ENCODE measurements at regions not wholly inside any gene's neighbourhood (a gene's known extent, or its start where the extent isn't known, plus 50 kb on each side); places are given as distances from the start of the nearest gene placed in this dataset.

DNA sequence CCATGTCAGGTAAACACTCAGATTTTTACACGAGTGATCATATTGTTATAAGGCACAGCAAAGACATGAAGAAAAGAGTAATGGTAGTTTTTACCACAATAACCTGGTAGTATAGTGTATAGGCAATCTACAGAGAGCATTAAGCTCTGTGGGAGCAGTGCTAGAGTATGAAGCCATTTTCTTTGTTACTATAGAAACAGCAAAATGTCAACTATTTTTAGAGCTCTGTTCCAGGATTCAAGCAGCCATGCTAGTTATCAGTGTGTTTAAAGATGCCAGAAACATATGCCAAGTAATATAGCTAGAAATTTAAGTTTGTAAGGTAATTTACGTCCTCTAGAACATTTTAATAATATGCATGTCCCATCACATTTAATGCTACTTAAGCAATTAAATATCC, 77.6 kb upstream of the RGS18 start:
- no peaks in the 10 kb centered on the region for H3K9me3 Mint-ChIP-seq

GRCh38 chr1:192081359-192081758, 76.9 kb upstream of the RGS18 start:
- H3K9me3 Mint-ChIP-seq, result no peaks in the 10 kb centered on the region
- no peak for DNase-seq (ENCODE audit: low read depth, low spot score)
- no peak overlapping the region for H3K4me3 Mint-ChIP-seq
- no peak for TF ChIP-seq CTCF (conservative IDR thresholded peaks at IDR 0.05)
- H3K4me1 Mint-ChIP-seq, result no peaks in the 10 kb centered on the region
- H3K27me3 Mint-ChIP-seq (ENCODE audit: low read depth), result no peaks in the 10 kb centered on the region
- H3K36me3 Mint-ChIP-seq (ENCODE audit: low read depth), result no peaks in the 10 kb centered on the region
- H3K27ac Mint-ChIP-seq (ENCODE audit: unreplicated experiment), result no peak overlapping the region

More for the DNA sequence above, 77.6 kb upstream of the RGS18 start:
- no peak for DNase-seq (ENCODE audit: low read depth, low spot score)
- Mint-ChIP-seq H3K27ac (ENCODE audit: unreplicated experiment) (no peak overlapping the region), H3K4me3 (no peak overlapping the region), H3K36me3 (ENCODE audit: low read depth) (no peaks in the 10 kb centered on the region), H3K27me3 (ENCODE audit: low read depth) (no peaks in the 10 kb centered on the region), H3K4me1 (no peaks in the 10 kb centered on the region)
- no peak for TF ChIP-seq CTCF (conservative IDR thresholded peaks at IDR 0.05)

DNA sequence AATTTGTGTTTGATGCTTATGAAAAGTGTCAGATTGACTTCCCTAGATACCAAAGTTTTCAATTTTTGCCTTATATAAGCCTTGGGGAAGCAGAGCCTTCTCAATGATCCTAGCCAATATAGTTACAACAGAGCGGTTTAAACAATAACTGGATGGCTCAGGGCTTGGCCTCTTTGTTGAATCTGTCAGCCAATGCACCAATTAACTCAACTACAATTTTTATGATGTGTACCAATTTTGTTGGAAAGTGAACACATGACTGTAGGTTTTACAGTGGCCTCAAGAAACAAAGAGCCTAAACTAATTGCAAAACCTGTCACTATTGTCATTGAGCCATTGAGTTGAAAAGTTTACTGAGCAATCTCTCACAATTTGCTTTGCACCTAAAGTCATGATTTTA, 71.6 kb upstream of the RGS18 start:
- H3K9me3 Mint-ChIP-seq, result no peaks in the 10 kb centered on the region
- no peak overlapping the region for H3K27ac Mint-ChIP-seq (ENCODE audit: unreplicated experiment)
- no peak for DNase-seq (ENCODE audit: low read depth, low spot score)
- H3K27me3 Mint-ChIP-seq (ENCODE audit: low read depth), result no peaks in the 10 kb centered on the region
- no peaks in the 10 kb centered on the region for H3K36me3 Mint-ChIP-seq (ENCODE audit: low read depth)
- TF ChIP-seq CTCF (conservative IDR thresholded peaks at IDR 0.05), result no peak
- no peaks in the 10 kb centered on the region for H3K4me1 Mint-ChIP-seq
- H3K4me3 Mint-ChIP-seq, result no peak overlapping the region

DNA sequence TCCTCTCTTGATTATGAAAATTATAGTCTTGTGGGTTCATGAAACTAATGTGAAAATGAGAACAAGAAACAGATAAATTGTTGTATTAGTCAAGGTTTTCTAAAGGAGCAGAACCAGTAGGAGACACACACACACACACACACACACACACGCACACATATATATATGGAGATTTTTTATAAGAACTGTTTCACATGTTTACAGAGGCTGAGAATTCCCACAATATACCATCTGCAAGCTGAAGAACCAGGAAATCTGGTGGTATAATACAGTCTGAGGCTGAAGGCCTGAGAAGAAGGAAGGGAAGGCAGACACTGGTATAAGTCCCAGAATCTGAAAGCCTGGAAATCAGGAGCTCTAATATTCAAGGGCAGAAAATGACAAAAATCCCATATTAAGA, 70.9 kb upstream of the RGS18 start:
- Mint-ChIP-seq H3K36me3 (ENCODE audit: low read depth) (no peaks in the 10 kb centered on the region), H3K9me3 (no peaks in the 10 kb centered on the region), H3K27me3 (ENCODE audit: low read depth) (no peaks in the 10 kb centered on the region), H3K4me1 (no peaks in the 10 kb centered on the region), H3K27ac (ENCODE audit: unreplicated experiment) (no peak overlapping the region), H3K4me3 (no peak overlapping the region)
- no peak for TF ChIP-seq CTCF (conservative IDR thresholded peaks at IDR 0.05)
- DNase-seq (ENCODE audit: low read depth, low spot score), result no peak

DNA sequence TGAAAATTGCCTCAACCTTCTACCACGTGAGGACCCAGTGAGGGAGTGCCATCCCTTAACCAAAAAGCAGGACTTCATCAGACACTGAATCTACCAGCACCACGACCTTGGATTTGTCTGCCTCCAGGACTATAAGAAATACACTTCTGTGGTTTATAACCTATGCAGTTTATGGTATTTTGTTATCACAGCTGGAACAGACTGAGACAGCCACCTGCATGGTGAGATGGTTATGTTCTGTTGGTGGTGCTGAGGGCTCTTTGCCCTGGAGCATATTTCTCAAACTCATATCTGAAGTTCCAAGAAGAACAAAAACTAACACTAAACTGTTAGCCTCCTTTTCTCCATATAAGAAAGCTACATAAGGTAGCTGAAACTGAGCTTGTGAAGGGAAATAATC, 69.8 kb upstream of the RGS18 start:
- no peak for DNase-seq (ENCODE audit: low read depth, low spot score)
- Mint-ChIP-seq H3K27me3 (ENCODE audit: low read depth) (no peaks in the 10 kb centered on the region), H3K4me3 (no peak overlapping the region), H3K36me3 (ENCODE audit: low read depth) (no peaks in the 10 kb centered on the region), H3K27ac (ENCODE audit: unreplicated experiment) (no peak overlapping the region), H3K4me1 (no peaks in the 10 kb centered on the region), H3K9me3 (no peaks in the 10 kb centered on the region)
- TF ChIP-seq CTCF (conservative IDR thresholded peaks at IDR 0.05), result no peak

GRCh38 chr1:192098001-192098400, 60.3 kb upstream of the RGS18 start:
- no peak for TF ChIP-seq CTCF (conservative IDR thresholded peaks at IDR 0.05)
- H3K36me3 Mint-ChIP-seq (ENCODE audit: low read depth), result no peaks in the 10 kb centered on the region
- no peak for DNase-seq (ENCODE audit: low read depth, low spot score)
- H3K4me3 Mint-ChIP-seq, result no peak overlapping the region
- H3K27ac Mint-ChIP-seq (ENCODE audit: unreplicated experiment), result no peak overlapping the region
- peaks cover 2% of the 10 kb centered on the region for H3K9me3 Mint-ChIP-seq
- H3K27me3 Mint-ChIP-seq (ENCODE audit: low read depth), result no peaks in the 10 kb centered on the region
- no peaks in the 10 kb centered on the region for H3K4me1 Mint-ChIP-seq

Data from neural crest cell (in vitro differentiated cells).